ENCODE measurements at regions not wholly inside any gene's neighbourhood (a gene's known extent, or its start where the extent isn't known, plus 50 kb on each side); places are given as distances from the start of the nearest gene placed in this dataset.

- Histone ChIP-seq H2AFZ (ENCODE audit: low read depth, low read length) (no peak overlapping the region), H3K4me3 (ENCODE audit: low read length) (no peak overlapping the region), H3K36me3 (ENCODE audit: insufficient read depth, low read length) (no peaks in the 10 kb centered on the region), H3K27ac (ENCODE audit: low read length) (no peak overlapping the region), H3K9ac (ENCODE audit: low read length) (no peak overlapping the region), H4K20me1 (ENCODE audit: insufficient read depth) (no peaks in the 10 kb centered on the region), H3K27me3 (ENCODE audit: insufficient read depth, low read depth, low read length) (no peaks in the 10 kb centered on the region), H3K9me3 (ENCODE audit: low read length) (no peaks in the 10 kb centered on the region), H3K4me2 (ENCODE audit: low read length) (no peak overlapping the region), H3F3A (ENCODE audit: insufficient read depth, low read length, poor library complexity, severe bottlenecking) (no peaks in the 10 kb centered on the region), H3K79me2 (replicated peaks; ENCODE audit: insufficient read depth, low read length) (no peaks in the 10 kb centered on the region), H3K9me2 (ENCODE audit: insufficient read depth, low read length) (no peaks in the 10 kb centered on the region)
- TF ChIP-seq EP300 (conservative IDR thresholded peaks at IDR 0.05; ENCODE audit: poor library complexity, severe bottlenecking), result no peak
- no peak for TF ChIP-seq SMC3 (conservative IDR thresholded peaks at IDR 0.05; ENCODE audit: poor library complexity)
- no peak for TF ChIP-seq REST (IDR thresholded peaks at IDR 0.05; ENCODE audit: borderline replicate concordance)
- no peak for TF ChIP-seq TAF1 (IDR thresholded peaks at IDR 0.05; ENCODE audit: low read depth)
- TF ChIP-seq RAD21 (conservative IDR thresholded peaks at IDR 0.05), result no peak
- TF ChIP-seq MXI1 (conservative IDR thresholded peaks at IDR 0.05; ENCODE audit: poor library complexity, severe bottlenecking), result no peak
Observed at GRCh38 chr3:126266291-126266840, 86.0 kb upstream of the ALDH1L1 start.

GRCh38 chr3:126264952-126265351 is 84.6 kb upstream of the ALDH1L1 start:
- Histone ChIP-seq H3K27ac (ENCODE audit: low read length) (no peak overlapping the region), H3K4me3 (ENCODE audit: low read length) (no peak overlapping the region), H3K36me3 (ENCODE audit: insufficient read depth, low read length) (no peaks in the 10 kb centered on the region), H4K20me1 (ENCODE audit: insufficient read depth) (no peaks in the 10 kb centered on the region), H3K9ac (ENCODE audit: low read length) (no peak overlapping the region), H3F3A (ENCODE audit: insufficient read depth, low read length, poor library complexity, severe bottlenecking) (no peaks in the 10 kb centered on the region), H3K9me2 (ENCODE audit: insufficient read depth, low read length) (no peaks in the 10 kb centered on the region), H3K4me2 (ENCODE audit: low read length) (no peak overlapping the region), H3K79me2 (replicated peaks; ENCODE audit: insufficient read depth, low read length) (no peaks in the 10 kb centered on the region), H2AFZ (ENCODE audit: low read depth, low read length) (no peak overlapping the region), H3K9me3 (ENCODE audit: low read length) (no peaks in the 10 kb centered on the region), H3K27me3 (ENCODE audit: insufficient read depth, low read depth, low read length) (no peaks in the 10 kb centered on the region)
- no peak for TF ChIP-seq MXI1 (conservative IDR thresholded peaks at IDR 0.05; ENCODE audit: poor library complexity, severe bottlenecking)
- no peak for TF ChIP-seq EZH2 (IDR thresholded peaks at IDR 0.05; ENCODE audit: borderline replicate concordance, insufficient read depth, low read length, poor library complexity, severe bottlenecking)
- no peak for TF ChIP-seq TAF1 (IDR thresholded peaks at IDR 0.05; ENCODE audit: low read depth)
- no peak for TF ChIP-seq SMC3 (conservative IDR thresholded peaks at IDR 0.05; ENCODE audit: poor library complexity)
- no peak for TF ChIP-seq POLR2AphosphoS5 (IDR thresholded peaks at IDR 0.05)
- no peak for TF ChIP-seq EP300 (conservative IDR thresholded peaks at IDR 0.05; ENCODE audit: poor library complexity, severe bottlenecking)
- TF ChIP-seq RAD21 (conservative IDR thresholded peaks at IDR 0.05), result no peak
- no peak for TF ChIP-seq CTCF (IDR thresholded peaks at IDR 0.05; ENCODE audit: poor library complexity, severe bottlenecking)
